Hepatocyte (in vitro differentiated cells): ENCODE measurements at regions not wholly inside any gene's neighbourhood (a gene's known extent, or its start where the extent isn't known, plus 50 kb on each side); places are given as distances from the start of the nearest gene placed in this dataset.

Experiments
- DNase-seq: peaks from one replicate; pipeline ENCODE4 v3.0.0-alpha.2; 2016; ENCODE audit warnings: low spot score
- H2AFZ ChIP-seq: fragments of 200-600 bp; sonication (generic); 2 replicates; pipeline ENCODE4 v1.6.0; 2016; ENCODE audit warnings: antibody characterized with exemption, mild to moderate bottlenecking
- H3K27ac ChIP-seq: fragments of 200-600 bp; sonication (generic); 2 replicates; pipeline ENCODE4 v1.5.1; 2016; ENCODE audit warnings: mild to moderate bottlenecking
- H3K27me3 ChIP-seq: fragments of 200-600 bp; sonication (generic); 2 replicates; pipeline ENCODE4 v1.6.1; 2016
- H3K36me3 ChIP-seq: fragments of 200-600 bp; sonication (generic); replicated peaks from 2 replicates; pipeline ENCODE4 v1.5.1; 2016; ENCODE audit warnings: low read depth; ENCODE audit not compliant: insufficient read depth
- H3K4me1 ChIP-seq: fragments of 200-600 bp; sonication (generic); 2 replicates; pipeline ENCODE4 v1.5.1; 2016; ENCODE audit warnings: mild to moderate bottlenecking, moderate library complexity; ENCODE audit not compliant: insufficient read depth
- H3K4me2 ChIP-seq: fragments of 200-600 bp; sonication (generic); 2 replicates; pipeline ENCODE4 v1.6.0; 2016
- H3K4me3 ChIP-seq: fragments of 200-600 bp; sonication (generic); 2 replicates; pipeline ENCODE4 v1.5.1; 2016; ENCODE audit warnings: mild to moderate bottlenecking
- H3K79me2 ChIP-seq: fragments of 200-600 bp; sonication (generic); 2 replicates; pipeline ENCODE4 v1.6.0; 2017; ENCODE audit warnings: mild to moderate bottlenecking
- H3K9me2 ChIP-seq: fragments of 200-600 bp; sonication (generic); replicated peaks from 2 replicates; pipeline ENCODE4 v1.6.0; 2017; ENCODE audit warnings: mild to moderate bottlenecking; ENCODE audit not compliant: insufficient read depth
- H3K9me3 ChIP-seq: fragments of 200-600 bp; sonication (generic); 2 replicates; pipeline ENCODE4 v1.5.1; 2016; ENCODE audit warnings: low read depth, mild to moderate bottlenecking
- H4K20me1 ChIP-seq: fragments of 200-600 bp; sonication (generic); 2 replicates; pipeline ENCODE4 v1.6.0; 2016; ENCODE audit warnings: mild to moderate bottlenecking; ENCODE audit not compliant: insufficient read depth, poor library complexity, severe bottlenecking
- EZH2 ChIP-seq: fragments of 200-600 bp; sonication (generic); IDR thresholded peaks from 2 replicates; pipeline ENCODE4 v1.6.1; 2016; ENCODE audit warnings: antibody characterized with exemption, mild to moderate bottlenecking, borderline replicate concordance
- EZH2phosphoT487 ChIP-seq: fragments of 200-600 bp; sonication (generic); IDR thresholded peaks from one replicate; pipeline ENCODE4 v1.6.1; 2018; ENCODE audit warnings: antibody characterized with exemption, mild to moderate bottlenecking, low read depth, moderate library complexity; ENCODE audit not compliant: unreplicated experiment, severe bottlenecking
- WGBS: methylation state at CpG from one replicate; pipeline ENCODE4 v1.1.6; 2016; ENCODE audit warnings: low lambda C conversion rate; ENCODE audit errors: missing lambda C conversion rate; 5-methylcytosine and 5-hydroxymethylcytosine counted together
- TF ChIP-seq, protein P1 (sequence below): fragments of 200-600 bp; sonication (generic); IDR thresholded peaks from 2 replicates; pipeline ENCODE4 v1.5.1; 2016; ENCODE audit warnings: antibody characterized with exemption, mild to moderate bottlenecking; ENCODE audit not compliant: poor library complexity

DNA sequence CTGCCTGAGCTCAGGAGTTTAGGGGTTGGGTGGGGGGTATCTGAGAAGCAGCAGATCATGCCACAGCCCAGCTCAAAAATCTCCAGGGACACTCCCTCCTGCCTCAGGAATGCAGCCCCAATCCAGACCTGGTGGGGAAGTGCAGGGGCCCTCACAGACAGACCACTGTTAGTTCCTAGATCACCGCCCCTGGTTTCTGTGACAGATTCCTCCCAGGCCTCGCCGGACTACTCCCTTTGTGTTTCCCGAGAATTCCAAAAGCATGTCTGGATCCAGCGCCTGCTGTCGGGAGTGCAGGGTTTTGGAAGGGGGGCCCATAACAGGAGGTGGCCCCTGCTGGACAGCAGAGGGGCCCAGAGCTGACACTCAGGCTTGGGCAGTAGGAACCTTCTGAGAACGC is 74.5 kb downstream of the CTSL start:
- H3K9me2 ChIP-seq = no peaks in the 10 kb centered on the region
- H3K4me3 ChIP-seq = no peak overlapping the region
- no peaks in the 10 kb centered on the region for H4K20me1 ChIP-seq
- H3K79me2 ChIP-seq = no peaks in the 10 kb centered on the region
- TF ChIP-seq EZH2phosphoT487 = no peak
- TF ChIP-seq, protein P1, sequence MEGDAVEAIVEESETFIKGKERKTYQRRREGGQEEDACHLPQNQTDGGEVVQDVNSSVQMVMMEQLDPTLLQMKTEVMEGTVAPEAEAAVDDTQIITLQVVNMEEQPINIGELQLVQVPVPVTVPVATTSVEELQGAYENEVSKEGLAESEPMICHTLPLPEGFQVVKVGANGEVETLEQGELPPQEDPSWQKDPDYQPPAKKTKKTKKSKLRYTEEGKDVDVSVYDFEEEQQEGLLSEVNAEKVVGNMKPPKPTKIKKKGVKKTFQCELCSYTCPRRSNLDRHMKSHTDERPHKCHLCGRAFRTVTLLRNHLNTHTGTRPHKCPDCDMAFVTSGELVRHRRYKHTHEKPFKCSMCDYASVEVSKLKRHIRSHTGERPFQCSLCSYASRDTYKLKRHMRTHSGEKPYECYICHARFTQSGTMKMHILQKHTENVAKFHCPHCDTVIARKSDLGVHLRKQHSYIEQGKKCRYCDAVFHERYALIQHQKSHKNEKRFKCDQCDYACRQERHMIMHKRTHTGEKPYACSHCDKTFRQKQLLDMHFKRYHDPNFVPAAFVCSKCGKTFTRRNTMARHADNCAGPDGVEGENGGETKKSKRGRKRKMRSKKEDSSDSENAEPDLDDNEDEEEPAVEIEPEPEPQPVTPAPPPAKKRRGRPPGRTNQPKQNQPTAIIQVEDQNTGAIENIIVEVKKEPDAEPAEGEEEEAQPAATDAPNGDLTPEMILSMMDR = no peak
- no peak for TF ChIP-seq EZH2
- no peaks in the 10 kb centered on the region for H3K9me3 ChIP-seq
- no peak overlapping the region for H2AFZ ChIP-seq
- WGBS = 53% methylated on average over 7 of the region's 7 CpGs
- H3K27me3 ChIP-seq = no peaks in the 10 kb centered on the region
- no peaks in the 10 kb centered on the region for H3K36me3 ChIP-seq
- H3K27ac ChIP-seq = no peak overlapping the region
- peaks cover 7% of the 10 kb centered on the region for H3K4me1 ChIP-seq
- no peak for DNase-seq
- no peak overlapping the region for H3K4me2 ChIP-seq

DNA sequence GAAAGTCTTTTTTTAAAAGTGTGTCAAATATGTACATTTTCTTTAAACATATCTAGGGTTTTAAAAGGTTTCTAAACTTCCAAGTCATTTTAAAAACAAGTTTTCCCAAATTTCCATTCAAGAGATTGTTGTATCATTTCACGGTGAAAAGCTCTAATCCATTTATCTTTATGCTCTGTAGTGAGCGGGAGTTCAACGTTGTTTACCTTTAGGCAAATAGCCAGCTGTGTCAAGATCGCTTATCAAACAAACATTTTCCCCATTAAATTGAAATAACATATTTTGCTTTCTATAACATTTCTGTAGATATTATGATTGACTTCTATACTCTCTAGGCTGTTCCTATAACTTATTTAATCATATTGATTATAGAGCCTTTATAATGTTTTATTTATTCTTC is 75.1 kb downstream of the CTSL start:
- TF ChIP-seq EZH2phosphoT487 (no peak), EZH2 (no peak)
- TF ChIP-seq, protein P1 = no peak
- WGBS = 28% methylated on average over 4 of the region's 4 CpGs
- no peak overlapping the region for H3K4me2 ChIP-seq
- no peaks in the 10 kb centered on the region for H3K79me2 ChIP-seq
- H3K9me3 ChIP-seq = no peaks in the 10 kb centered on the region
- H3K9me2 ChIP-seq = no peaks in the 10 kb centered on the region
- H2AFZ ChIP-seq = no peak overlapping the region
- no peaks in the 10 kb centered on the region for H3K27me3 ChIP-seq
- no peaks in the 10 kb centered on the region for H4K20me1 ChIP-seq
- H3K4me1 ChIP-seq = peaks cover 7% of the 10 kb centered on the region
- DNase-seq = no peak
- no peak overlapping the region for H3K27ac ChIP-seq
- H3K4me3 ChIP-seq = no peak overlapping the region
- H3K36me3 ChIP-seq = no peaks in the 10 kb centered on the region

DNA sequence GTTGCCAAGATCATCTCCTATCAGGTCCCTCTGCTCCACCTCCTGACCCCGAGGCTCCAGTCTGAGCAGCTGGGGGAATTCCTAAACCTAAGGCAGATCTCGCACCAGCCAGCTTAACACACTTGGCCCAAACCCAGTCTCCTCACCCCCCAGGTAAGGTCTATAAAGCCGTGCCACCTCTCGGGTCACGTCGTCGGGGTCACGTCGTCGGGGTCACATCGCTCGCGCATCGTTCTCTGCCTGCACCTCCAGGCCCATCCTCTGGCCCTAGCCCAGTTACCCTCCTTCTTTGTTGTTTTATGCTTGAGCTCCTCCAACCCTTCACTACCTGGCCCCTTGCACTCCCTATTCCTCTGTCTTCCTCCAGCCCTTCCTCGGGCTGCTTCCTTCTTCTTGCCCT is 77.2 kb downstream of the CTSL start:
- no peaks in the 10 kb centered on the region for H3K9me2 ChIP-seq
- no peak overlapping the region for H3K27ac ChIP-seq
- TF ChIP-seq, protein P1 = no peak
- TF ChIP-seq EZH2 = no peak
- TF ChIP-seq EZH2phosphoT487 = no peak
- H3K27me3 ChIP-seq = no peaks in the 10 kb centered on the region
- no peak overlapping the region for H3K4me2 ChIP-seq
- H3K36me3 ChIP-seq = no peaks in the 10 kb centered on the region
- no peak for DNase-seq
- H3K4me1 ChIP-seq = peaks cover 1% of the 10 kb centered on the region
- H2AFZ ChIP-seq = no peak overlapping the region
- no peaks in the 10 kb centered on the region for H4K20me1 ChIP-seq
- WGBS = 90% methylated on average over 15 of the region's 15 CpGs
- no peaks in the 10 kb centered on the region for H3K9me3 ChIP-seq
- H3K79me2 ChIP-seq = no peaks in the 10 kb centered on the region
- H3K4me3 ChIP-seq = no peak overlapping the region
